ENCODE measurements at regions not wholly inside any gene's neighbourhood (a gene's known extent, or its start where the extent isn't known, plus 50 kb on each side); places are given as distances from the start of the nearest gene placed in this dataset.

GRCh38 chr10:91054325-91054724 lies 133.4 kb upstream of the ANKRD1 start:
- Histone ChIP-seq H3K36me3 (ENCODE audit: insufficient read depth, low read length) (no peaks in the 10 kb centered on the region), H3K9me3 (ENCODE audit: low read length) (no peaks in the 10 kb centered on the region), H3K4me1 (ENCODE audit: insufficient read depth, low read length) (no peaks in the 10 kb centered on the region), H3K27me3 (ENCODE audit: insufficient read depth, low read length, poor library complexity, severe bottlenecking) (no peaks in the 10 kb centered on the region), H3K4me3 (ENCODE audit: low read length) (no peak overlapping the region), H3K27ac (ENCODE audit: low read depth, low read length) (no peak overlapping the region)
- H3K27ac Mint-ChIP-seq: no peak overlapping the region
- no peaks in the 10 kb centered on the region for H3K9me3 Mint-ChIP-seq
- no peak for DNase-seq
- ChIA-PET CTCF (no interaction called here), POLR2A (no interaction called here)
- H3K36me3 Mint-ChIP-seq: no peaks in the 10 kb centered on the region
- peaks cover 5% of the 10 kb centered on the region in 2 donors for H3K27me3 Mint-ChIP-seq
- no peaks in the 10 kb centered on the region for H3K4me1 Mint-ChIP-seq
- H3K4me3 Mint-ChIP-seq: no peak overlapping the region

- Histone ChIP-seq H3K36me3 (ENCODE audit: insufficient read depth, low read length) (no peaks in the 10 kb centered on the region), H3K27ac (ENCODE audit: low read depth, low read length) (no peak overlapping the region), H3K9me3 (ENCODE audit: low read length) (no peaks in the 10 kb centered on the region), H3K27me3 (ENCODE audit: insufficient read depth, low read length, poor library complexity, severe bottlenecking) (no peaks in the 10 kb centered on the region), H3K4me3 (ENCODE audit: low read length) (no peak overlapping the region), H3K4me1 (ENCODE audit: insufficient read depth, low read length) (no peaks in the 10 kb centered on the region)
- no peak overlapping the region for H3K4me3 Mint-ChIP-seq
- no peak overlapping the region for H3K27ac Mint-ChIP-seq
- H3K9me3 Mint-ChIP-seq: no peaks in the 10 kb centered on the region
- CTCF ChIA-PET: no interaction called here
- H3K27me3 Mint-ChIP-seq: peaks cover 0 to 6% of the 10 kb centered on the region in 2 donors
- POLR2A ChIA-PET: no interaction called here
- DNase-seq: no peak
- no peaks in the 10 kb centered on the region for H3K4me1 Mint-ChIP-seq
- no peaks in the 10 kb centered on the region for H3K36me3 Mint-ChIP-seq
Observed at GRCh38 chr10:91061187-91061586, 140.3 kb upstream of the ANKRD1 start.

DNA sequence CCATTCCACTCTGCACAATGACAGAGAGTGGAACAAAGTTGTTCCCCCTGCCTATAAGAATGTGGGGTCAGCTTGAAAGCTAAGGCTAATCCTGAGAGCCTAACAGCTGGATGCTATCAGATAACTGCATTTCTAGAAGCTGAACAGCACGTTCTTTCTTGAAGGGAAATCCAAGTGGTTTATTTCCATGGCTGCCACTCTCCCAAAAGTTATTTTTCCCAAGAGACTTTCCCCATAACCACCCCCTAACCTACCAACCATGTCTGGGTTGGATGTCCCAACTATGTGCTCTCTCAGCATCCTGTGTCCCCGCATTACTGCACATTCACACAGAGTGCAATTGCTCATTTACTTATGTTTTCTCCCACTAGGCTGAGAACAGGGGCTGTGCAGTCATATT lies 140.7 kb upstream of the ANKRD1 start:
- Mint-ChIP-seq H3K4me1 (no peaks in the 10 kb centered on the region), H3K27me3 (peaks cover 0 to 10% of the 10 kb centered on the region in 2 donors), H3K4me3 (no peak overlapping the region), H3K9me3 (no peaks in the 10 kb centered on the region), H3K36me3 (no peaks in the 10 kb centered on the region), H3K27ac (no peak overlapping the region)
- no peak overlapping the region for H3K4me3 ChIP-seq (ENCODE audit: low read length)
- no peak overlapping the region for H3K27ac ChIP-seq (ENCODE audit: low read depth, low read length)
- CTCF ChIA-PET: no interaction called here
- no peaks in the 10 kb centered on the region for H3K36me3 ChIP-seq (ENCODE audit: insufficient read depth, low read length)
- H3K9me3 ChIP-seq (ENCODE audit: low read length): no peaks in the 10 kb centered on the region
- POLR2A ChIA-PET: no interaction called here
- DNase-seq: no peak
- H3K27me3 ChIP-seq (ENCODE audit: insufficient read depth, low read length, poor library complexity, severe bottlenecking): no peaks in the 10 kb centered on the region
- no peaks in the 10 kb centered on the region for H3K4me1 ChIP-seq (ENCODE audit: insufficient read depth, low read length)

- H3K36me3 Mint-ChIP-seq: no peaks in the 10 kb centered on the region
- CTCF ChIA-PET: no interaction called here
- Histone ChIP-seq H3K4me1 (ENCODE audit: insufficient read depth, low read length) (no peaks in the 10 kb centered on the region), H3K27ac (ENCODE audit: low read depth, low read length) (no peak overlapping the region), H3K36me3 (ENCODE audit: insufficient read depth, low read length) (no peaks in the 10 kb centered on the region), H3K27me3 (ENCODE audit: insufficient read depth, low read length, poor library complexity, severe bottlenecking) (no peaks in the 10 kb centered on the region), H3K4me3 (ENCODE audit: low read length) (no peak overlapping the region), H3K9me3 (ENCODE audit: low read length) (no peaks in the 10 kb centered on the region)
- no peaks in the 10 kb centered on the region for H3K9me3 Mint-ChIP-seq
- no peak for DNase-seq
- H3K4me3 Mint-ChIP-seq: no peak overlapping the region
- H3K27me3 Mint-ChIP-seq: peaks cover 0 to 11% of the 10 kb centered on the region in 2 donors
- H3K27ac Mint-ChIP-seq: peak overlapping the region in 1 of 8 donors; percentile 11
- POLR2A ChIA-PET: no interaction called here
- H3K4me1 Mint-ChIP-seq: no peaks in the 10 kb centered on the region
Observed at GRCh38 chr10:91062091-91062490, 141.2 kb upstream of the ANKRD1 start.

GRCh38 chr10:91071786-91072185 lies 148.7 kb upstream of the PCGF5 start:
- Mint-ChIP-seq H3K36me3 (no peaks in the 10 kb centered on the region), H3K9me3 (peaks cover 0 to 3% (median 0%) of the 10 kb centered on the region in 5 donors), H3K4me3 (no peak overlapping the region), H3K27me3 (peaks cover 5 to 21% of the 10 kb centered on the region in 2 donors), H3K27ac (no peak overlapping the region), H3K4me1 (no peaks in the 10 kb centered on the region)
- POLR2A ChIA-PET: no interaction called here
- no peaks in the 10 kb centered on the region for H3K27me3 ChIP-seq (ENCODE audit: insufficient read depth, low read length, poor library complexity, severe bottlenecking)
- H3K4me1 ChIP-seq (ENCODE audit: insufficient read depth, low read length): no peaks in the 10 kb centered on the region
- no peaks in the 10 kb centered on the region for H3K9me3 ChIP-seq (ENCODE audit: low read length)
- CTCF ChIA-PET: no interaction called here
- H3K27ac ChIP-seq (ENCODE audit: low read depth, low read length): no peak overlapping the region
- H3K36me3 ChIP-seq (ENCODE audit: insufficient read depth, low read length): no peaks in the 10 kb centered on the region
- H3K4me3 ChIP-seq (ENCODE audit: low read length): no peak overlapping the region
- no peak for DNase-seq

GRCh38 chr10:91073286-91073979 lies 147.0 kb upstream of the PCGF5 start:
- Histone ChIP-seq H3K9me3 (ENCODE audit: low read length) (no peaks in the 10 kb centered on the region), H3K4me3 (ENCODE audit: low read length) (no peak overlapping the region), H3K36me3 (ENCODE audit: insufficient read depth, low read length) (no peaks in the 10 kb centered on the region), H3K27ac (ENCODE audit: low read depth, low read length) (no peak overlapping the region), H3K27me3 (ENCODE audit: insufficient read depth, low read length, poor library complexity, severe bottlenecking) (no peaks in the 10 kb centered on the region), H3K4me1 (ENCODE audit: insufficient read depth, low read length) (no peaks in the 10 kb centered on the region)
- no peak overlapping the region for H3K4me3 Mint-ChIP-seq
- no peaks in the 10 kb centered on the region for H3K36me3 Mint-ChIP-seq
- ChIA-PET POLR2A (no interaction called here), CTCF (no interaction called here)
- H3K4me1 Mint-ChIP-seq: no peaks in the 10 kb centered on the region
- H3K27me3 Mint-ChIP-seq: peaks cover 5 to 24% of the 10 kb centered on the region in 2 donors
- no peak for DNase-seq
- H3K9me3 Mint-ChIP-seq: peaks cover 0 to 3% (median 0%) of the 10 kb centered on the region in 5 donors
- peak overlapping the region in 1 of 8 donors; percentile 68 for H3K27ac Mint-ChIP-seq

GRCh38 chr10:91076991-91077548 lies 143.4 kb upstream of the PCGF5 start:
- Mint-ChIP-seq H3K36me3 (no peaks in the 10 kb centered on the region), H3K4me1 (no peaks in the 10 kb centered on the region), H3K27me3 (peaks cover 3 to 23% of the 10 kb centered on the region in 2 donors), H3K4me3 (no peak overlapping the region), H3K9me3 (peaks cover 0 to 3% (median 0%) of the 10 kb centered on the region in 5 donors), H3K27ac (no peak overlapping the region)
- CTCF ChIA-PET: interaction anchor here (1.4 kb wide), 2 partner anchors 12 to 72 kb away, joined by 3 read pairs; no protein-coding TSS in a partner anchor
- Histone ChIP-seq H3K36me3 (ENCODE audit: insufficient read depth, low read length) (no peaks in the 10 kb centered on the region), H3K4me3 (ENCODE audit: low read length) (no peak overlapping the region), H3K9me3 (ENCODE audit: low read length) (no peaks in the 10 kb centered on the region), H3K27me3 (ENCODE audit: insufficient read depth, low read length, poor library complexity, severe bottlenecking) (no peaks in the 10 kb centered on the region), H3K4me1 (ENCODE audit: insufficient read depth, low read length) (no peaks in the 10 kb centered on the region), H3K27ac (ENCODE audit: low read depth, low read length) (no peak overlapping the region)
- no peak for DNase-seq
- POLR2A ChIA-PET: no interaction called here

GRCh38 chr10:91077549-91078071 lies 142.9 kb upstream of the PCGF5 start:
- Mint-ChIP-seq H3K4me1 (no peaks in the 10 kb centered on the region), H3K4me3 (no peak overlapping the region), H3K27ac (no peak overlapping the region), H3K27me3 (peaks cover 3 to 19% of the 10 kb centered on the region in 2 donors), H3K36me3 (no peaks in the 10 kb centered on the region), H3K9me3 (peaks cover 0 to 3% (median 0%) of the 10 kb centered on the region in 5 donors)
- CTCF ChIA-PET: interaction anchor here (1.4 to 2.3 kb wide), 2 partner anchors 71 to 72 kb away, joined by 3 to 4 read pairs; no protein-coding TSS in a partner anchor
- H3K4me1 ChIP-seq (ENCODE audit: insufficient read depth, low read length): no peaks in the 10 kb centered on the region
- no peaks in the 10 kb centered on the region for H3K9me3 ChIP-seq (ENCODE audit: low read length)
- no peak for DNase-seq
- POLR2A ChIA-PET: no interaction called here
- H3K36me3 ChIP-seq (ENCODE audit: insufficient read depth, low read length): no peaks in the 10 kb centered on the region
- H3K27me3 ChIP-seq (ENCODE audit: insufficient read depth, low read length, poor library complexity, severe bottlenecking): no peaks in the 10 kb centered on the region
- no peak overlapping the region for H3K4me3 ChIP-seq (ENCODE audit: low read length)
- H3K27ac ChIP-seq (ENCODE audit: low read depth, low read length): no peak overlapping the region

Measured in CD8-positive, alpha-beta memory T cell (primary cell).